ENCODE measurements at regions not wholly inside any gene's neighbourhood (a gene's known extent, or its start where the extent isn't known, plus 50 kb on each side); places are given as distances from the start of the nearest gene placed in this dataset.

GRCh38 chr9:4921449-4921848 is 63.6 kb upstream of the JAK2 start:
- Mint-ChIP-seq H3K9me3 (no peaks in the 10 kb centered on the region), H3K27me3 (no peaks in the 10 kb centered on the region), H3K27ac (no peak overlapping the region), H3K4me3 (no peak overlapping the region), H3K36me3 (peaks cover 9% of the 10 kb centered on the region), H3K4me1 (peaks cover 2 to 5% (median 3%) of the 10 kb centered on the region in 3 donors)
- H3K36me3 ChIP-seq (ENCODE audit: control insufficient read depth in 2 of 2, extremely low read depth in 1 of 2, insufficient read depth in 1 of 2, low read length in 1 of 2), result no peaks in the 10 kb centered on the region
- no peaks in the 10 kb centered on the region for H3K9me3 ChIP-seq
- no peak for ATAC-seq (replicated peaks in 1 of 4)
- H3K27ac ChIP-seq (ENCODE audit: low read length), result no peak overlapping the region
- H3K4me3 ChIP-seq (ENCODE audit: control insufficient read depth in 1 of 2, extremely low read depth in 1 of 2, low read length in 1 of 2), result no peak overlapping the region
- H3K27me3 ChIP-seq (replicated peaks in 1 of 2; ENCODE audit: control insufficient read depth in 2 of 2, extremely low read depth in 1 of 2, insufficient read depth in 2 of 2, low read length in 1 of 2), result no peaks in the 10 kb centered on the region
- POLR2A ChIA-PET, result no interaction called here
- H3K4me1 ChIP-seq (ENCODE audit: control insufficient read depth in 1 of 2, extremely low read depth in 1 of 2, insufficient read depth in 2 of 2, low read length in 2 of 2), result no peaks in the 10 kb centered on the region
- no peak for DNase-seq
- WGBS (ENCODE audit: insufficient coverage), result 100% methylated on average over 1 of the region's 1 CpG
- CTCF ChIA-PET, result no interaction called here

DNA sequence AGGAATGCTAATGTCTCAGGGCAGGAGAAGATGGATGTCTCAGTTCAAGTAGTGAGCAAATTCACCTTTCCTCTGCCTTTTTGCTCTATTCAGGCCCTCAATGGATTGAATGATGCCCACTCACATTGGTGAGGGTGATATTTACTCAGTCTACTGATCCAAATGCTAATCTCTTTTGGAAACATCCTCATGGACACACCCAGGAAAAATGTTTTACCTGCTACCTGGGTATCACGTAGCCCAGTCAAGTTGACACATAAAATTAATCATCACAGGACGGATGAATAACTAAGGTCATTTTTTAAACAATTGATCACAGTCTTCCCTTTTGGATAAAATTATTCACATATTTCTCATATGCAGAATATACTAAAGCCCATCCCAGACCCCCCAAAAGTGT is 63.0 kb upstream of the JAK2 start:
- H3K4me3 Mint-ChIP-seq, result no peak overlapping the region

GRCh38 chr9:4922730-4923129 is 62.3 kb upstream of the JAK2 start:
- Histone ChIP-seq H3K27ac (ENCODE audit: low read length) (no peak overlapping the region), H3K4me1 (ENCODE audit: control insufficient read depth in 1 of 2, extremely low read depth in 1 of 2, insufficient read depth in 2 of 2, low read length in 2 of 2) (no peaks in the 10 kb centered on the region), H3K36me3 (ENCODE audit: control insufficient read depth in 2 of 2, extremely low read depth in 1 of 2, insufficient read depth in 1 of 2, low read length in 1 of 2) (no peaks in the 10 kb centered on the region), H3K4me3 (ENCODE audit: control insufficient read depth in 1 of 2, extremely low read depth in 1 of 2, low read length in 1 of 2) (no peak overlapping the region), H3K27me3 (replicated peaks in 1 of 2; ENCODE audit: control insufficient read depth in 2 of 2, extremely low read depth in 1 of 2, insufficient read depth in 2 of 2, low read length in 1 of 2) (no peaks in the 10 kb centered on the region), H3K9me3 (no peaks in the 10 kb centered on the region)
- DNase-seq (no peak), ATAC-seq (replicated peaks in 1 of 4) (no peak)
- no peak overlapping the region for H3K4me3 Mint-ChIP-seq
- no peaks in the 10 kb centered on the region for H3K9me3 Mint-ChIP-seq
- WGBS (ENCODE audit: insufficient coverage), result 78% methylated on average over 2 of the region's 2 CpGs
- CTCF ChIA-PET, result no interaction called here
- peaks cover 9% of the 10 kb centered on the region for H3K36me3 Mint-ChIP-seq
- peaks cover 2 to 5% (median 3%) of the 10 kb centered on the region in 3 donors for H3K4me1 Mint-ChIP-seq
- POLR2A ChIA-PET, result no interaction called here
- H3K27ac Mint-ChIP-seq, result no peak overlapping the region
- H3K27me3 Mint-ChIP-seq, result no peaks in the 10 kb centered on the region

More for the DNA sequence above, 63.0 kb upstream of the JAK2 start:
- Histone ChIP-seq H3K4me3 (ENCODE audit: control insufficient read depth in 1 of 2, extremely low read depth in 1 of 2, low read length in 1 of 2) (no peak overlapping the region), H3K9me3 (no peaks in the 10 kb centered on the region), H3K4me1 (ENCODE audit: control insufficient read depth in 1 of 2, extremely low read depth in 1 of 2, insufficient read depth in 2 of 2, low read length in 2 of 2) (no peaks in the 10 kb centered on the region), H3K27me3 (replicated peaks in 1 of 2; ENCODE audit: control insufficient read depth in 2 of 2, extremely low read depth in 1 of 2, insufficient read depth in 2 of 2, low read length in 1 of 2) (no peaks in the 10 kb centered on the region), H3K36me3 (ENCODE audit: control insufficient read depth in 2 of 2, extremely low read depth in 1 of 2, insufficient read depth in 1 of 2, low read length in 1 of 2) (no peaks in the 10 kb centered on the region), H3K27ac (ENCODE audit: low read length) (no peak overlapping the region)
- Mint-ChIP-seq H3K36me3 (peaks cover 9% of the 10 kb centered on the region), H3K27ac (no peak overlapping the region), H3K4me1 (peaks cover 2 to 5% (median 3%) of the 10 kb centered on the region in 3 donors), H3K27me3 (no peaks in the 10 kb centered on the region), H3K9me3 (no peaks in the 10 kb centered on the region)
- CTCF ChIA-PET, result no interaction called here
- WGBS (ENCODE audit: insufficient coverage), result 80% methylated on average over 1 of the region's 2 CpGs
- ATAC-seq (replicated peaks in 1 of 4) (no peak), DNase-seq (no peak)
- POLR2A ChIA-PET, result no interaction called here

GRCh38 chr9:4923141-4923540 is 61.9 kb upstream of the JAK2 start:
- CTCF ChIA-PET, result interaction anchor here (1.5 to 2.8 kb wide), 2 partner anchors 160 to 164 kb away, joined by 5 to 13 read pairs; no protein-coding TSS in a partner anchor
- POLR2A ChIA-PET, result no interaction called here
- peaks cover 2 to 5% (median 3%) of the 10 kb centered on the region in 3 donors for H3K4me1 Mint-ChIP-seq
- no peak overlapping the region for H3K4me3 Mint-ChIP-seq
- no peaks in the 10 kb centered on the region for H3K27me3 Mint-ChIP-seq
- Histone ChIP-seq H3K4me3 (ENCODE audit: control insufficient read depth in 1 of 2, extremely low read depth in 1 of 2, low read length in 1 of 2) (no peak overlapping the region), H3K4me1 (ENCODE audit: control insufficient read depth in 1 of 2, extremely low read depth in 1 of 2, insufficient read depth in 2 of 2, low read length in 2 of 2) (no peaks in the 10 kb centered on the region), H3K36me3 (ENCODE audit: control insufficient read depth in 2 of 2, extremely low read depth in 1 of 2, insufficient read depth in 1 of 2, low read length in 1 of 2) (no peaks in the 10 kb centered on the region), H3K9me3 (no peaks in the 10 kb centered on the region), H3K27me3 (replicated peaks in 1 of 2; ENCODE audit: control insufficient read depth in 2 of 2, extremely low read depth in 1 of 2, insufficient read depth in 2 of 2, low read length in 1 of 2) (no peaks in the 10 kb centered on the region), H3K27ac (ENCODE audit: low read length) (no peak overlapping the region)
- no peak for ATAC-seq (replicated peaks in 1 of 4)
- H3K27ac Mint-ChIP-seq, result no peak overlapping the region
- WGBS (ENCODE audit: insufficient coverage), result no CpG with 5 or more reads among the region's 1 CpG
- peaks cover 9% of the 10 kb centered on the region for H3K36me3 Mint-ChIP-seq
- no peak for DNase-seq
- H3K9me3 Mint-ChIP-seq, result no peaks in the 10 kb centered on the region

DNA sequence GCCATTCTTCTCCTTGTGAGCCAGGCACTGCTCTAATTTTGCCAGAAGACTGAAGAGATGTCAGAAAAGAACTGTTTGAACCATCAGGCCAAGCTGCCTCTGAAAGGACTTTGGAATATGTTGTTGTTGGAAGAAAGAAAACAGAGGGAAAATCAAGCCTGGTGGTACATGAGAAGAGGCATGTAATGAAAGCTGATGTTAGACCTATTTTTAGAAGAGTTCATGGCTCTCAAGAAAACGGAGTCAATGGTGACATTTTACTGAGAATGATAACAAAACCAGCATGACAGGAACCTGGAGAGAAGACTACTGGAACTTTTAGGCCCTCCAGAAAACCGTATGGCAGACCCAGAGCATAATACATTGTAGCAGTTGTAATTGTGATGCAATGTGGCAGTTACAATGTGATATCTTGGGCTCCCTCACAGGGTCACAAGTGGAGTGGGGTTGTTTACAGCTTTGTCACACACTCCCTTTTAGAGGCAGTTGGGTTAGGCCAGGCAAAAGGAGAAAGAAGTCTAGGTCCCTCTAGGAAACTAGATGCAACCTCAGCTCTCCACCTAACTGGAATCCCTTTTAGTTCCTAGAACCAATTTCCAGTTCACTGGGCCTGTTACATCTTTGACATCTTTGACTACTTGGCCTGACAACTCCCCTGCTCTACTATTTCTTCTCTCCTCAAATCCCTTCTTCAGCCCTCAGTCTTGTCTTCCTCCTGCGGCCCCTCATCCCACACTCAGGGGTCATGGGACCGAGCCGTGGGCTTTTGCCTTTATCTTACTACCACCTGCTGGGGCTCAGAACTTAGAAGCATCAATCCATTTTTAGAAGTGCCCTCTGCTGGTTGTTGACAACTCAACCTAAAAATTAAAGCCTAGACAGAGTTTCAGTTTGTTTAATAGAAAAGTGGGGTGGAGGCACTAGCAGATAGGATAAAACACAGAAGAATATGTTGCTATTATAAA is 61.2 kb upstream of the JAK2 start:
- no peak overlapping the region for H3K27ac ChIP-seq (ENCODE audit: low read length)
- H3K27me3 Mint-ChIP-seq, result no peaks in the 10 kb centered on the region
- H3K27me3 ChIP-seq (replicated peaks in 1 of 2; ENCODE audit: control insufficient read depth in 2 of 2, extremely low read depth in 1 of 2, insufficient read depth in 2 of 2, low read length in 1 of 2), result no peaks in the 10 kb centered on the region
- DNase-seq (peak in 3 of 35 experiments; percentile 3 to 51 (median 5)), ATAC-seq (replicated peaks in 1 of 4) (peak in 3 of 4 experiments; percentile 50 to 67 (median 51))
- H3K36me3 Mint-ChIP-seq, result peaks cover 9% of the 10 kb centered on the region
- H3K4me3 Mint-ChIP-seq, result no peak overlapping the region
- H3K27ac Mint-ChIP-seq, result no peak overlapping the region
- CTCF ChIA-PET, result interaction anchor here (0.6 to 2.8 kb wide), 7 partner anchors 64 to 1166 kb away, joined by 3 to 13 read pairs (median 3); no protein-coding TSS in a partner anchor
- peaks cover 2 to 5% (median 3%) of the 10 kb centered on the region in 3 donors for H3K4me1 Mint-ChIP-seq
- no peaks in the 10 kb centered on the region for H3K9me3 ChIP-seq
- 41% methylated on average over 3 of the region's 5 CpGs for WGBS (ENCODE audit: insufficient coverage)
- no peaks in the 10 kb centered on the region for H3K36me3 ChIP-seq (ENCODE audit: control insufficient read depth in 2 of 2, extremely low read depth in 1 of 2, insufficient read depth in 1 of 2, low read length in 1 of 2)
- POLR2A ChIA-PET, result no interaction called here
- H3K9me3 Mint-ChIP-seq, result no peaks in the 10 kb centered on the region
- H3K4me3 ChIP-seq (ENCODE audit: control insufficient read depth in 1 of 2, extremely low read depth in 1 of 2, low read length in 1 of 2), result no peak overlapping the region
- no peaks in the 10 kb centered on the region for H3K4me1 ChIP-seq (ENCODE audit: control insufficient read depth in 1 of 2, extremely low read depth in 1 of 2, insufficient read depth in 2 of 2, low read length in 2 of 2)

DNA sequence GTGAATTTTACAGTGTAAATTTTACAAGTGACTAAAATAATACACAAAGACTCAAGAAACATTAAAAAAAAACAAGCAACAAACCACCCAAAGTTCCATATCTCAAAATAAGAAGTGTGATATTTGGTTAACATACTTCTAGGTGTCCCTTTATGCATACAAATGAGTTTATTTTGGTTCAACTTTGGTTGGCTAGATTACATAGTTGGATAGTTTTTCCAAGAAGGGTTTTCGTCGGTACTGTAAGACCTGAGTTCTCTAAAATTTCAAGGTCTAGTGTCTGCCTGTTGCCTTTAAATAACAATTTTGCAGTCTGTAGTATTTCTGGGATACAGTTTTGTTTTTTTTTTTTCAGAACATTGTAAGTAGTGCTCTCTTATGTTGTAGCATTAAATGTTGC is 58.8 kb upstream of the JAK2 start:
- DNase-seq (no peak), ATAC-seq (replicated peaks in 1 of 4) (no peak)
- Histone ChIP-seq H3K9me3 (no peaks in the 10 kb centered on the region), H3K4me3 (ENCODE audit: control insufficient read depth in 1 of 2, extremely low read depth in 1 of 2, low read length in 1 of 2) (no peak overlapping the region), H3K4me1 (ENCODE audit: control insufficient read depth in 1 of 2, extremely low read depth in 1 of 2, insufficient read depth in 2 of 2, low read length in 2 of 2) (no peaks in the 10 kb centered on the region), H3K27me3 (replicated peaks in 1 of 2; ENCODE audit: control insufficient read depth in 2 of 2, extremely low read depth in 1 of 2, insufficient read depth in 2 of 2, low read length in 1 of 2) (no peaks in the 10 kb centered on the region), H3K27ac (ENCODE audit: low read length) (no peak overlapping the region), H3K36me3 (ENCODE audit: control insufficient read depth in 2 of 2, extremely low read depth in 1 of 2, insufficient read depth in 1 of 2, low read length in 1 of 2) (no peaks in the 10 kb centered on the region)
- CTCF ChIA-PET, result no interaction called here
- POLR2A ChIA-PET, result no interaction called here
- Mint-ChIP-seq H3K27me3 (no peaks in the 10 kb centered on the region), H3K4me3 (no peak overlapping the region), H3K4me1 (peaks cover 2 to 5% (median 3%) of the 10 kb centered on the region in 3 donors), H3K9me3 (no peaks in the 10 kb centered on the region), H3K27ac (no peak overlapping the region), H3K36me3 (peaks cover 4% of the 10 kb centered on the region)
- no CpG with 5 or more reads among the region's 2 CpGs for WGBS (ENCODE audit: insufficient coverage)

Data from T-cell (primary cell).